Astrocyte (in vitro differentiated cells and primary cell): ENCODE measurements at regions not wholly inside any gene's neighbourhood (a gene's known extent, or its start where the extent isn't known, plus 50 kb on each side); places are given as distances from the start of the nearest gene placed in this dataset.

ENCODE experiments used
- DNase-seq: peaks from one replicate; pipeline ENCODE4 v3.0.0-alpha.2; 2010; ENCODE audit warnings: low read depth
- FAIRE-seq: peaks from 2 replicates; lab custom pipeline; 2011; peaks lifted over from hg19 to GRCh38; lab: Jason Lieb, UNC
- H2AFZ ChIP-seq: 2 replicates; pipeline ENCODE4 v1.6.0; 2012; ENCODE audit warnings: low read depth, low read length, inconsistent platforms
- H3K27ac ChIP-seq: 2 replicates; pipeline ENCODE4 v1.5.1; 2011; ENCODE audit warnings: low read depth, low read length, inconsistent platforms
- H3K27me3 ChIP-seq: 2 replicates; pipeline ENCODE4 v1.6.0; 2011; ENCODE audit warnings: low read length, inconsistent platforms; ENCODE audit not compliant: insufficient read depth
- H3K36me3 ChIP-seq: 2 replicates; pipeline ENCODE4 v1.5.1; 2011; ENCODE audit warnings: low read length, inconsistent platforms; ENCODE audit not compliant: insufficient read depth
- H3K4me1 ChIP-seq: 2 replicates; pipeline ENCODE4 v1.5.1; 2011; ENCODE audit warnings: low read length, inconsistent platforms; ENCODE audit not compliant: insufficient read depth
- H3K4me2 ChIP-seq: 2 replicates; pipeline ENCODE4 v1.6.0; 2012; ENCODE audit warnings: low read length, inconsistent platforms
- H3K4me3 ChIP-seq: 2 replicates; pipeline ENCODE4 v1.5.1; 2011; ENCODE audit warnings: low read depth, mild to moderate bottlenecking, low read length, inconsistent platforms; ENCODE audit not compliant: insufficient read depth
- H3K79me2 ChIP-seq: 2 replicates; pipeline ENCODE4 v1.6.0; 2012; ENCODE audit warnings: mild to moderate bottlenecking, low read length, inconsistent platforms; ENCODE audit not compliant: insufficient read depth
- H3K9ac ChIP-seq: 2 replicates; pipeline ENCODE4 v1.6.0; 2012; ENCODE audit warnings: mild to moderate bottlenecking, low read length, inconsistent platforms
- H3K9me3 ChIP-seq: 2 replicates; pipeline ENCODE4 v1.5.1; 2012; ENCODE audit warnings: low read depth, mild to moderate bottlenecking, low read length, inconsistent platforms; ENCODE audit not compliant: insufficient read depth
- H4K20me1 ChIP-seq: 2 replicates; pipeline ENCODE4 v1.6.0; 2012; ENCODE audit warnings: low read length, inconsistent platforms; ENCODE audit not compliant: insufficient read depth
- H3K27ac Mint-ChIP-seq: one replicate; pipeline ENCODE4 v1.8.0; 2021; ENCODE audit warnings: mild to moderate bottlenecking, mixed read lengths; ENCODE audit not compliant: unreplicated experiment
- H3K27me3 Mint-ChIP-seq: one replicate; pipeline ENCODE4 v1.8.0; 2021; ENCODE audit warnings: low read depth, mixed read lengths; ENCODE audit not compliant: unreplicated experiment
- H3K36me3 Mint-ChIP-seq: one replicate; pipeline ENCODE4 v1.8.0; 2021; ENCODE audit warnings: low read depth, mixed read lengths; ENCODE audit not compliant: unreplicated experiment
- H3K4me1 Mint-ChIP-seq: one replicate; pipeline ENCODE4 v1.8.0; 2021; ENCODE audit warnings: low read depth, mixed read lengths; ENCODE audit not compliant: unreplicated experiment
- H3K4me3 Mint-ChIP-seq: one replicate; pipeline ENCODE4 v1.8.0; 2021; ENCODE audit warnings: mild to moderate bottlenecking, moderate library complexity, mixed read lengths; ENCODE audit not compliant: unreplicated experiment
- H3K9me3 Mint-ChIP-seq: one replicate; pipeline ENCODE4 v1.8.0; 2021; ENCODE audit warnings: mild to moderate bottlenecking, mixed read lengths; ENCODE audit not compliant: unreplicated experiment
- EZH2 ChIP-seq: IDR thresholded peaks from 2 replicates; pipeline ENCODE4 v1.6.1; 2012; ENCODE audit warnings: mild to moderate bottlenecking, low read length, inconsistent platforms; ENCODE audit not compliant: insufficient read depth
- TF ChIP-seq, protein P1 (sequence below): IDR thresholded peaks from 2 replicates; pipeline ENCODE4 v1.5.1; 2011; ENCODE audit warnings: low read depth, mild to moderate bottlenecking, inconsistent platforms, low read length, moderate library complexity; ENCODE audit not compliant: insufficient read depth

DNA sequence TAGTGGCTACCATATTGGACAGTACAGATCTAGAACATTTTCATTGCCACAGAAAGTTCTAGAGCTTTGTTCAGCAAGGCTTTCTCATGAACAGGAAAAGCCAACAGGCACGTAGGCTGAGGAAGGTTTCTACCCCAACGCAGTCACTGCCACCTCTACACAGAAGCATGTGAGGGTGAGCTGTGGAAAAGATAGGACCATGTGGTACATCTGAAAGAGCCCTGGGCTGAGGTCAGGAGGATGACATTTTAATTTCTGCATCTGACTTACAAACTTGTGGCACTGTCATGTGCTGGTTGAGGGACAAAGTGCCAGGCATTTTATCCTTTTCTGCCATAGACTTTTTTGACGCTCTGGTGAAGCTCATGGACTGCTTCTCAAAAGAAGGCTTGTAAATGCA is 454.2 kb downstream of the BCOR start:
- Mint-ChIP-seq H3K4me1 (peaks cover 3% of the 10 kb centered on the region), H3K36me3 (peaks cover 2% of the 10 kb centered on the region), H3K27me3 (peaks cover 7% of the 10 kb centered on the region), H3K9me3 (peaks cover 1% of the 10 kb centered on the region), H3K27ac (no peak overlapping the region), H3K4me3 (no peak overlapping the region)
- Histone ChIP-seq H3K36me3 (no peaks in the 10 kb centered on the region), H3K4me1 (peaks cover 3% of the 10 kb centered on the region), H3K4me3 (no peak overlapping the region), H4K20me1 (no peaks in the 10 kb centered on the region), H3K9me3 (no peaks in the 10 kb centered on the region), H2AFZ (no peak overlapping the region), H3K4me2 (no peak overlapping the region), H3K9ac (no peak overlapping the region), H3K27ac (no peak overlapping the region), H3K79me2 (no peaks in the 10 kb centered on the region), H3K27me3 (no peaks in the 10 kb centered on the region)
- TF ChIP-seq EZH2: no peak
- TF ChIP-seq, protein P1, sequence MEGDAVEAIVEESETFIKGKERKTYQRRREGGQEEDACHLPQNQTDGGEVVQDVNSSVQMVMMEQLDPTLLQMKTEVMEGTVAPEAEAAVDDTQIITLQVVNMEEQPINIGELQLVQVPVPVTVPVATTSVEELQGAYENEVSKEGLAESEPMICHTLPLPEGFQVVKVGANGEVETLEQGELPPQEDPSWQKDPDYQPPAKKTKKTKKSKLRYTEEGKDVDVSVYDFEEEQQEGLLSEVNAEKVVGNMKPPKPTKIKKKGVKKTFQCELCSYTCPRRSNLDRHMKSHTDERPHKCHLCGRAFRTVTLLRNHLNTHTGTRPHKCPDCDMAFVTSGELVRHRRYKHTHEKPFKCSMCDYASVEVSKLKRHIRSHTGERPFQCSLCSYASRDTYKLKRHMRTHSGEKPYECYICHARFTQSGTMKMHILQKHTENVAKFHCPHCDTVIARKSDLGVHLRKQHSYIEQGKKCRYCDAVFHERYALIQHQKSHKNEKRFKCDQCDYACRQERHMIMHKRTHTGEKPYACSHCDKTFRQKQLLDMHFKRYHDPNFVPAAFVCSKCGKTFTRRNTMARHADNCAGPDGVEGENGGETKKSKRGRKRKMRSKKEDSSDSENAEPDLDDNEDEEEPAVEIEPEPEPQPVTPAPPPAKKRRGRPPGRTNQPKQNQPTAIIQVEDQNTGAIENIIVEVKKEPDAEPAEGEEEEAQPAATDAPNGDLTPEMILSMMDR: no peak
- FAIRE-seq: peak; percentile 78
- no peak for DNase-seq

DNA sequence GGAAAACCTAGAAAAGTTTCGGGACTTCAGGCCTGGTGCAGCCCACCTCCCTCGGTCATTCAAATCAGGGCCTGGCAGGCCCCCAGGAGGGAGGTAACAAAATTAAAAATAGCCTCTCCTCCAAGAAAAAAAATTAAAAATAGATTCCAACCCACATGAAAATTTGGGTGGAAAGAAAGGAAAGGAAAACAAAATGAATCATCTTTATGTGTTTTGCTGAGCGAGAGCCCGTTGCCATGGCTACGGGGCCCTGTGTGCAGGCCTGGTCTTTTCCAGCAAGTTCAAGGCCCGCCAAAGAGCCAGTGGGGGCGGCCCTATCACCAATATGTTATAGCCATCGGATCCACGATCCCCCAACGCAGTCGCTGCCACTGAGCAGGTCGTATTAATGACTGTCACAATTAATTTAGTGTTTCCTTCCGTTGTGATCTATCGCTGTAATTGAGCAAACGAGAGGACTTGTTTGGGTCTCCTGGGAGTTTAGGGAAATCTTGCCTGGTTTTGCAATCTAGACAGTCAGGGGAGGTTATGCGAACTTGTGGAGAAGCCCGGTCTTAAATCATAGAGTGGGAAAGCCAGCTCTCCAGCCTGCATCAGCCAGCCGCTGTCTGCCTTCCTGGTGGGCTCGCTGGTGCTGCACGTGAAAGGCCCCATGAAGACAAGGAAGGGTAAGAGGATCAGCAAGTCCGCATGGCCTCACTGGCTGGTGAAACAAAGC is 452.4 kb downstream of the BCOR start:
- Histone ChIP-seq H3K4me2 (peak overlapping the region; percentile 55), H3K36me3 (no peaks in the 10 kb centered on the region), H3K9ac (peak overlapping the region; percentile 20), H4K20me1 (no peaks in the 10 kb centered on the region), H3K79me2 (no peaks in the 10 kb centered on the region), H2AFZ (peak overlapping the region; percentile 41), H3K4me3 (no peak overlapping the region), H3K9me3 (no peaks in the 10 kb centered on the region), H3K27me3 (no peaks in the 10 kb centered on the region), H3K27ac (peak overlapping the region; percentile 50), H3K4me1 (peaks cover 3% of the 10 kb centered on the region)
- no peak overlapping the region for H3K27ac Mint-ChIP-seq
- H3K27me3 Mint-ChIP-seq: peaks cover 7% of the 10 kb centered on the region
- no peak for TF ChIP-seq EZH2
- TF ChIP-seq, protein P1: no peak
- peaks cover 1% of the 10 kb centered on the region for H3K9me3 Mint-ChIP-seq
- FAIRE-seq (peak; percentile 65), DNase-seq (peak; percentile 70)
- H3K4me1 Mint-ChIP-seq: peaks cover 2% of the 10 kb centered on the region
- H3K36me3 Mint-ChIP-seq: peaks cover 2% of the 10 kb centered on the region
- H3K4me3 Mint-ChIP-seq: no peak overlapping the region
